ENCODE measurements at regions not wholly inside any gene's neighbourhood (a gene's known extent, or its start where the extent isn't known, plus 50 kb on each side); places are given as distances from the start of the nearest gene placed in this dataset.
"Not testable (repeated sequence)": the region's sequence is repeated elsewhere in the genome, so short reads cannot be mapped to it uniquely, and the experiment has no call there.

- Histone ChIP-seq H4K5ac (ENCODE audit: low read length) (no peak overlapping the region), H3K4ac (ENCODE audit: low read depth, low read length) (no peak overlapping the region), H3K79me2 (ENCODE audit: control insufficient read depth, insufficient read depth, low read length) (no peaks in the 10 kb centered on the region), H4K8ac (ENCODE audit: low read depth, low read length) (no peak overlapping the region), H3K27me3 (ENCODE audit: insufficient read depth, low read length, poor library complexity) (no peaks in the 10 kb centered on the region), H3K18ac (ENCODE audit: low read length) (no peak overlapping the region), H2AK5ac (ENCODE audit: low read length) (no peak overlapping the region), H3K4me2 (ENCODE audit: low read length) (no peak overlapping the region), H2BK120ac (ENCODE audit: low read depth, low read length) (no peak overlapping the region), H3K4me3 (ENCODE audit: low read length) (no peak overlapping the region), H3K56ac (ENCODE audit: low read length) (no peak overlapping the region), H3K79me1 (ENCODE audit: low read length) (no peaks in the 10 kb centered on the region), H3K36me3 (ENCODE audit: control insufficient read depth, insufficient read depth, low read length) (no peaks in the 10 kb centered on the region), H3K23ac (ENCODE audit: low read length) (no peak overlapping the region), H2BK5ac (ENCODE audit: low read length) (no peak overlapping the region), H2BK15ac (replicated peaks; ENCODE audit: low read depth) (no peak overlapping the region), H3K4me1 (ENCODE audit: control insufficient read depth, low read depth, low read length) (no peaks in the 10 kb centered on the region), H3K27ac (ENCODE audit: low read depth, low read length) (no peak overlapping the region), H3K9ac (ENCODE audit: low read length) (no peak overlapping the region)
- DNase-seq: no peak
- WGBS (ENCODE audit: extremely low coverage, insufficient coverage, low lambda C conversion rate): no CpG with 5 or more reads among the region's 1 CpG
Observed at GRCh38 chr3:72034986-72035385, 250.0 kb upstream of the PROK2 start.

GRCh38 chr3:72033666-72034428 lies 248.9 kb upstream of the PROK2 start:
- Histone ChIP-seq H3K18ac (ENCODE audit: low read length) (peak overlapping the region; percentile 44), H4K5ac (ENCODE audit: low read length) (no peak overlapping the region), H3K4me1 (ENCODE audit: control insufficient read depth, low read depth, low read length) (no peaks in the 10 kb centered on the region), H3K27me3 (ENCODE audit: insufficient read depth, low read length, poor library complexity) (no peaks in the 10 kb centered on the region), H3K9ac (ENCODE audit: low read length) (no peak overlapping the region), H3K27ac (ENCODE audit: low read depth, low read length) (no peak overlapping the region), H2BK5ac (ENCODE audit: low read length) (no peak overlapping the region), H3K36me3 (ENCODE audit: control insufficient read depth, insufficient read depth, low read length) (no peaks in the 10 kb centered on the region), H2BK15ac (replicated peaks; ENCODE audit: low read depth) (no peak overlapping the region), H2AK5ac (ENCODE audit: low read length) (no peak overlapping the region), H3K79me1 (ENCODE audit: low read length) (no peaks in the 10 kb centered on the region), H3K4me3 (ENCODE audit: low read length) (no peak overlapping the region), H3K4ac (ENCODE audit: low read depth, low read length) (no peak overlapping the region), H3K23ac (ENCODE audit: low read length) (no peak overlapping the region), H2BK120ac (ENCODE audit: low read depth, low read length) (no peak overlapping the region), H3K79me2 (ENCODE audit: control insufficient read depth, insufficient read depth, low read length) (no peaks in the 10 kb centered on the region), H3K56ac (ENCODE audit: low read length) (no peak overlapping the region), H3K4me2 (ENCODE audit: low read length) (no peak overlapping the region), H4K8ac (ENCODE audit: low read depth, low read length) (no peak overlapping the region)
- no peak for DNase-seq
- no CpG with 5 or more reads among the region's 6 CpGs for WGBS (ENCODE audit: extremely low coverage, insufficient coverage, low lambda C conversion rate)

GRCh38 chr3:72032441-72033135 lies 247.6 kb upstream of the PROK2 start:
- H3K27me3 ChIP-seq (ENCODE audit: insufficient read depth, low read length, poor library complexity): no peaks in the 10 kb centered on the region
- no peak overlapping the region for H4K8ac ChIP-seq (ENCODE audit: low read depth, low read length)
- no peak overlapping the region for H2AK5ac ChIP-seq (ENCODE audit: low read length)
- peak overlapping the region; percentile 77 for H2BK120ac ChIP-seq (ENCODE audit: low read depth, low read length)
- no peaks in the 10 kb centered on the region for H3K4me1 ChIP-seq (ENCODE audit: control insufficient read depth, low read depth, low read length)
- no peak overlapping the region for H3K23ac ChIP-seq (ENCODE audit: low read length)
- no peak overlapping the region for H3K27ac ChIP-seq (ENCODE audit: low read depth, low read length)
- H3K56ac ChIP-seq (ENCODE audit: low read length): no peak overlapping the region
- H3K4ac ChIP-seq (ENCODE audit: low read depth, low read length): no peak overlapping the region
- no peaks in the 10 kb centered on the region for H3K79me1 ChIP-seq (ENCODE audit: low read length)
- DNase-seq: peak; percentile 68
- H3K18ac ChIP-seq (ENCODE audit: low read length): no peak overlapping the region
- no CpG with 5 or more reads among the region's 7 CpGs for WGBS (ENCODE audit: extremely low coverage, insufficient coverage, low lambda C conversion rate)
- H3K36me3 ChIP-seq (ENCODE audit: control insufficient read depth, insufficient read depth, low read length): no peaks in the 10 kb centered on the region
- H2BK15ac ChIP-seq (replicated peaks; ENCODE audit: low read depth): no peak overlapping the region
- no peak overlapping the region for H2BK5ac ChIP-seq (ENCODE audit: low read length)
- H4K5ac ChIP-seq (ENCODE audit: low read length): no peak overlapping the region
- no peak overlapping the region for H3K4me2 ChIP-seq (ENCODE audit: low read length)
- no peaks in the 10 kb centered on the region for H3K79me2 ChIP-seq (ENCODE audit: control insufficient read depth, insufficient read depth, low read length)
- no peak overlapping the region for H3K9ac ChIP-seq (ENCODE audit: low read length)
- no peak overlapping the region for H3K4me3 ChIP-seq (ENCODE audit: low read length)

- Histone ChIP-seq H3K79me1 (ENCODE audit: low read length) (no peaks in the 10 kb centered on the region), H3K27me3 (ENCODE audit: insufficient read depth, low read length, poor library complexity) (no peaks in the 10 kb centered on the region), H3K79me2 (ENCODE audit: control insufficient read depth, insufficient read depth, low read length) (no peaks in the 10 kb centered on the region), H2AK5ac (ENCODE audit: low read length) (no peak overlapping the region), H3K36me3 (ENCODE audit: control insufficient read depth, insufficient read depth, low read length) (no peaks in the 10 kb centered on the region), H2BK120ac (ENCODE audit: low read depth, low read length) (no peak overlapping the region), H3K27ac (ENCODE audit: low read depth, low read length) (no peak overlapping the region), H3K23ac (ENCODE audit: low read length) (no peak overlapping the region), H3K4me3 (ENCODE audit: low read length) (no peak overlapping the region), H2BK15ac (replicated peaks; ENCODE audit: low read depth) (no peak overlapping the region), H2BK5ac (ENCODE audit: low read length) (peak overlapping the region; percentile 80), H3K4ac (ENCODE audit: low read depth, low read length) (peak overlapping the region; percentile 81), H4K8ac (ENCODE audit: low read depth, low read length) (no peak overlapping the region), H3K4me1 (ENCODE audit: control insufficient read depth, low read depth, low read length) (no peaks in the 10 kb centered on the region), H3K9ac (ENCODE audit: low read length) (no peak overlapping the region), H3K18ac (ENCODE audit: low read length) (peak overlapping the region; percentile 23), H3K56ac (ENCODE audit: low read length) (no peak overlapping the region), H4K5ac (ENCODE audit: low read length) (no peak overlapping the region), H3K4me2 (ENCODE audit: low read length) (no peak overlapping the region)
- WGBS (ENCODE audit: extremely low coverage, insufficient coverage, low lambda C conversion rate): no CpG with 5 or more reads among the region's 3 CpGs
- DNase-seq: peak; percentile 58
Observed at GRCh38 chr3:72031581-72031980, 246.6 kb upstream of the PROK2 start.

GRCh38 chr3:72030296-72030695 lies 245.3 kb upstream of the PROK2 start:
- not testable (repeated sequence) for H3K56ac ChIP-seq (ENCODE audit: low read length); H4K8ac ChIP-seq (ENCODE audit: low read depth, low read length); H2BK15ac ChIP-seq (replicated peaks; ENCODE audit: low read depth); H3K27me3 ChIP-seq (ENCODE audit: insufficient read depth, low read length, poor library complexity); H3K23ac ChIP-seq (ENCODE audit: low read length); H2BK120ac ChIP-seq (ENCODE audit: low read depth, low read length); H4K5ac ChIP-seq (ENCODE audit: low read length); H3K4me2 ChIP-seq (ENCODE audit: low read length); H3K4me3 ChIP-seq (ENCODE audit: low read length); H2AK5ac ChIP-seq (ENCODE audit: low read length); H3K79me2 ChIP-seq (ENCODE audit: control insufficient read depth, insufficient read depth, low read length); H3K36me3 ChIP-seq (ENCODE audit: control insufficient read depth, insufficient read depth, low read length); H3K27ac ChIP-seq (ENCODE audit: low read depth, low read length); H3K9ac ChIP-seq (ENCODE audit: low read length); H3K18ac ChIP-seq (ENCODE audit: low read length); H2BK5ac ChIP-seq (ENCODE audit: low read length); H3K4me1 ChIP-seq (ENCODE audit: control insufficient read depth, low read depth, low read length); DNase-seq; H3K79me1 ChIP-seq (ENCODE audit: low read length)
- no CpG with 5 or more reads among the region's 7 CpGs for WGBS (ENCODE audit: extremely low coverage, insufficient coverage, low lambda C conversion rate)
- H3K4ac ChIP-seq (ENCODE audit: low read depth, low read length): peak overlapping the region; percentile 91

Measured in mesendoderm (in vitro differentiated cells).